HG03432 (cell line): ENCODE measurements at regions not wholly inside any gene's neighbourhood (a gene's known extent, or its start where the extent isn't known, plus 50 kb on each side); places are given as distances from the start of the nearest gene placed in this dataset.
"Not testable (repeated sequence)": the region's sequence is repeated elsewhere in the genome, so short reads cannot be mapped to it uniquely, and the experiment has no call there.

Experiments
- ATAC-seq: cut with Tn5 transposase; IDR thresholded peaks from one replicate; pipeline ENCODE4 v1.9.1; 2021; ENCODE audit warnings: mild to moderate bottlenecking, moderate library complexity; ENCODE audit not compliant: unreplicated experiment

DNA sequence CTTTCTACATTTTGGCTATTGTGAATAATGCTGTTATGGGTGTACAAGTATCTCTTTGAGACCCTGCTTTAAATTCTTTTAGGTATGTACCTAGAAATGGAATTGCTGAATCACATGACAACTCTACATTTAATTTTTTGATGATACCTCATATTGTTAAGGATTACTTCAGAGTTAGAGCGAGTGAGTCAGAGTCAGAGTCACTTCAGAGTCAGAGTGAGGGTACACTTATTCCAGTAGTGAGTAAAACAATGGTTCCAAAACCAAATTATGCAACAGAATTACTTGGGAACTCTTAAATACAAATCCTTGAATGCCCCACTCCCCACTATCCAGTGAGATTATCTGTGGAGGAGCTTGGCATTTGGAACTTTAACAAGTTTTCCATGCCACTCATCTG is 50.3 kb upstream of the SNRK start:
- ATAC-seq, result no peak

DNA sequence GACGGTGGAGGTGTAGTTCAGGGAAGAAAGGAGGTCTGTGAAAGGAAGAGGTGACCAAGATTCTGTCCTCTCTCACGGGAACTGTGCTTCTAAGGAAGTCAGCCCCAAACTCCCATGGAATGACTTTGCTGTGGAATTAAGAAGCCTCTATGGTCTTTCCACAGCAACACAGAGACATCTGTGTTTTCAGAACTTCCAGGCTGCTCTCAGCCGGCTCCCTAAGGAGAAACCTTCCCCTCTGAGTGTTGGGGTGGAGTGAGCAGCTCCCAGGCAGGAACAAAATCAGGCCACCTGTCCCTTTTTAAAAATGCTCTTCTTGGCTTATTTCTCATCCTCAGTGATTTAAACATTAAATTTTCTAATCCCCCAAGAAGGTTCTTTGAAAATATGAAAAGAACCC is 53.3 kb upstream of the SNRK start:
- ATAC-seq, result no peak

DNA sequence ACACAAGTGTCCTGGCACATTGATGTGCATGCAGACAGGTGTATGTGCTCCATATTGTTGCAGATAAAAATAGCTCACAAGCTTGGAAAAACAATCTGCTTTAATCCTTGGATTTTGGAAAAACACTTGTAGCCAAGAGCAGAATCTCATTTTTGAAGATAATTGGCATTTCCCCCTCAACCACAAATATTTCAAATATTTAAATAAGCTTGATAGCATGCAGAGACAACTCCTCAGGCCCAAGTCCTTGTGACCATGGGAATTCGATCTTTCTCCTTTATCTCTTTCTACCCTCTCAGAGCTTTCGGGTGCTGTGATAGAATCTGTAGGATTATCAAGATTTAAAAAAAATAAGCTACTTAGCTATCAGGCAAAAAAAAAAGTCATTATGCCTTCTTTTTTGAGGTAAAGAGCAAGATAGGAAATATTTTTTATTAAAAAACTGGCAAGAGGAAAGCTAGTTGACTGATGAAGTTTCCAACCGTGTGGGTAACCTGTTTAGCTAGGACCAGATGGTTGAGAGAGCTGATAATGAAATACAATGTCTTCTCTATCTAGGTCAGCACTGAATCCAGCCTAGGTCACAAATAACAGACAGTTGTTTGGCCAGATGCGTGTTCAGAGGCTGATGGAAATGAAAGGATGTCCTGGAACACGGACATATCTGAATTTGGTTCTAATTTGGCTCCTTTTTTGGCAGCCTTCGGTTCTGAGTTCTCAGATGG is 54.9 kb upstream of the SNRK start:
- no peak for ATAC-seq

DNA sequence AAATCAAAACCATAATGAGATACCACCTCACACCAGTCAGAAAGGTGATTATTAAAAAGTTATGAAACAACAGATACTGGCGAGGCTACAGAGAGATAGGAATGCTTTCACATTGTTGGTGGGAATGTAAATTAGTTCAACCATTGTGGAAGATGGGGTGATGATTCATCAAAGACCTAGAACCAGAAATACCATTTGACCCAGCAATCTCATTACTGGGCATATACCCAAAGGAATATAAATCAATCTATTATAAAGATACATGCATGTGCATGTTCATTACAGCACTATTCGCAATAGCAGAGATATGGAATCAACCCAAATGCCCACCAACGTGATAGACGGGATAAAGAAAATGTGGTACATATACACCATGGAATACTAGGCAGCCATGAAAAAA is 56.5 kb upstream of the SNRK start:
- ATAC-seq, result not testable (repeated sequence)

DNA sequence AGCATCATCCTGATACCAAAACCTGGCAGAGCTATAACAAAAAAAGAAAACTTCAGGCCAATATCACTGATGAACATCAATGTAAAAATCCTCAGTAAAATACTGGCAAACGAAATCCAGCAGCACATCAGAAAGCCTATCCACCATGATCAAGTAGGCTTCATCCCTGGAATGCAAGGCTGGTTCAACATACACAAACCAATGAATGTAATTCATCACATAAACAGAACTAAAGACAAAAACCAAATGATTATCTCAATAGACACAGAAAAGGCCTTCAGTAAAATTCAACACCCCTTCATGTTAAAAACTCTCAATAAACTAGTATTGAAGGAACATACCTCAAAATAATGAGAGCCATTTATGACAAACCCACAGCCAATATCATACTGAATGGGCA is 58.7 kb upstream of the SNRK start:
- not testable (repeated sequence) for ATAC-seq

DNA sequence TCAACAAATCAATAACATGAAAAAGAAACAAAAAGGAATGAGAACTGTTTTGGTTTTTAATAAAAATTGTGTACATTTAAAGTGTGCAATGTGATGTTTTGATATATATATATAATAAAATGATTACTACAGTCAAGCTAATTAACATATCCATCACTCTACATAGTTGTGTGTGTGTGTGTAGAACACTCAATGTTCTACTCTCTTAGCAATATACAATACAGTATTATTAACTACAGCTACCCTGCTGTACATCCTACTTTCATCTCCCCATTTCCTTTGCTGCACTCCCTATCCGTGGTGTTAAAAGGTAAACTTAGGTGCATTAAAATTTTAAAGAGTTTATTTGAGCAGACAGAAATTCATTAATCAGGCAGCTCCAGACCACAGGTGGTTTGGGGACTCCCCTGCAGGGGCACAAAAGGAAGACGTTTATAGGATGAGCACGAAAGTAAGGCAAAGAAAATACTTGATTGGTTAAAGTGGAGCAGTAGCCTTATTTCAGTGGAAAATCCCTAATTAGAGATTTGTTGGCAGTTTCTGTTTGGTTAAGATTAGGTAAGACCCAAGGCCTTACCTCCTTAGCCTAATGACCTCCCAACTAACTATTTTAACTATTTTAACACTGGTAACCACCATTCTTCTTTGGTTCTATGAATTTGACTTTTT is 61.8 kb upstream of the SNRK start:
- ATAC-seq, result no peak

DNA sequence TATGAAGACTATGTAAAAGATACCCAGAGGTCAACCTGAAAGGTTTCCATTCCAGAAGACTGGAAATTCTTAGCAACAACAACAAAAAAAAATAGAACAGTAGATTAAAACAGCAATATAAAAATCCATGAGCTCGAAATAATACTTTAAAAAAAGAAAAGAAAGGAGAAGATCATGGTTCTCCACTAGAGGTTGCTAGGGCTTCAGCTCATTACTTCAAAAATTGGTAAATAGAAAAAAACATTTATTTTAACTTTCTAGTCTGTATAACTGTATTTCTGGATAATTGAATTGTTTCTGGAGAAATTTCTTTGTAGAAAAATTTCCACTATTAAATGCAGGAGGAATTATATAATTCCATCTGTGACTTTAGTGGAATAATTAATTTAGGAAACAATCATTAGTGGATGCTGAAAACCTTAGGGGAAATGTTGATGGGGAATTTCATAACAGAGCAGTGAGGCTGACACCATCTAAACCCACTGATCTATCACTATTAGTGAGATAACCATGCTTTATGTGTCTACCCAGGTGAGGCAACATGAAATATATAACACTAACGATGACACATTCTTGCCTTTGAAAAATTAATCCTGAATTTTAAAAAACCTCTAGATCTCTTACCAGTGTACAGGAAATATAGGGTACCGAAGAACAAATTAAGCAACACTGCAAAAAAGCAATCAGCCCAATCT is 62.5 kb upstream of the SNRK start:
- ATAC-seq, result no peak

DNA sequence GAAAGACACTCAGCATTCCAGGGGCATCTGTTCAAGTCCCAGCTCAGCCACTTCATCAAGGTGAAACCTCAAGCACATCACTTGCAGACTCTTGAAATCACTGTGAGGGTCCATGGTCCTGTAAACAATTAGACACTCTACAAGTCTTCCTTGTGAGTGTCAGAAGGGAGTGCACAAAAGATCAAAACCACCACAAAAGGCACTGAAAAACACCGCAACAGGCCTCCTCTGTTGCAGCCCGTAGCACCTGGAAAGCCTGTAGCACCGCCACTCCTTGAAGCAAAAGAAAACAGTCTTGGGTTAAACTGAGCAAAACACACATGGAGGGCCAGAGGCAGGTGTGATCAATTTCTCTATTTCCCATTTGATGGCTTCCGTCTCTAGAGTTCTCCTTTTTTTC is 63.8 kb upstream of the SNRK start:
- no peak for ATAC-seq

DNA sequence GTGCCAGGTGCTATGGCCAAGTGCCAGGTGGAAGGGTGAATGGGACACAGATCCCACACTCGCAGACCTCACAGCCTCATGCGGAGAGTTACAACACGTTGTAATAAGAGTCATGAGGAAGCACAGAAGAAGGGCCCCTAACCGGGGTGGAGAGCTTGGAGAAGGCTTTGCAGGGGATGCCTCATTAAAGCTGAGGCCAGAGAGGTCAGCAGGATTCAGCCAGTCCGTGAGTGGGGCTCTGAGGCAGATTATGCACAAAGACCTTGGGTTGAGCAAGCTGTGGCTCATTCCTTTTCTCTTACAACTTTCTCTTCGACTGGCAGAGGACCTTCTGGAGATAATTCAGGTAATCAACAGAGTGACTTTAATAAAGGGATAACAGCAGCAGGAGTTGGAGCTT is 65.3 kb upstream of the SNRK start:
- no peak for ATAC-seq

DNA sequence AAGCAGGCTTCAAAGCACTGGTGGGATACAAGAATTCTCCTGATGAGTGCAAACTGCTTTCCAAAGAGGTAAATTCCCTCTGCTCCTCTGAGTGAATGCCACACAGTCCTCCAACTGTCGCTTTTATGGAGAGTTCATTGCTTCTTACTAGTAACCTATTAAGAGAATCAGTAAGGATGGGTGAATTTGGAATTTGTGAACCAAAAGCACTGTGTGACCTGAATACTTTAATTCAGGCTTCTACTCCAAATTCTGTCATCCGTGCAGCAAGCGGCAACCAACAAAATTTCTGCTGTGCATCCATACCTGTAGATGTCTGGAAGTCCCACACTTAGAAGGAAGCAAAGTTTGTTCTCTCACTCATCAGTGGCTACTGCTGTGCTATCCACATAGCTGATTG is 66.7 kb upstream of the SNRK start:
- no peak for ATAC-seq

DNA sequence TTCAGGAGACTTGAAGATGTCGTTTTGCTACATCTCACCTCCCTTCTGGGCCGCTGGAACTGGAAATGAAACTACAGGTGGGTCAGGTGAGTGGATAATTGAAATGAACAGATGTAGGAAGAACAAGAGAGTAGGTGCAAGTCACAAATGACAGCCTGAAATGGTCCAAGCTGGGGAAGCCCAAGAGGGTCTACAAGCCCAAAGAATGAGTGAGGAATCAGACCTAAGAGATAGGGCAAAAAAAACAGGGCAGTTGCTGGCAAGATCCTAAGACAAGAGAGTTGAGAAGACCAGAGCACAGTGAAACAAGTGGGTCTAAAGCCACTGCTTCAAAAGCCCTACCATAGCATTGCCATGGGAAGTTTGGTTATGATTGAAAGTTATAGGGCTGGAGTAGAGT is 67.4 kb upstream of the SNRK start:
- no peak for ATAC-seq

DNA sequence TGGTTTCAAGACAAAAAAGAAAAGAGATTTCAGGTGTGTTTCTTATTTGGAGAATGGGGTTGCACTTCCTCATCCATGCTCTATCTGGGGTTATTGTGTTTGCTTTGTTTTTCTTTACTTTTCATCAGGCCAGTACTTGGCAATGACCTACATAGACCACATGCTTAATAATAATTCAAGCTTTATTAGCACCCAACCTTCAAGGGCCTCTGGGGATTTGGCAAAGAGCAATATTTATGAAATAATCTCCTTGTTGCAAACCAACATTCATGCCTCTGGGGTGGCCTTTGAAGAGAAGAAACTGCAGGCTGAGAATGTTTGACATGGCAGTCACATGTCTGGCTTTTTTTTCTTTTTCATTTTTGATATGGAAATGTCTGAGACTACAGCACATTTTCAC is 68.2 kb upstream of the SNRK start:
- no peak for ATAC-seq

DNA sequence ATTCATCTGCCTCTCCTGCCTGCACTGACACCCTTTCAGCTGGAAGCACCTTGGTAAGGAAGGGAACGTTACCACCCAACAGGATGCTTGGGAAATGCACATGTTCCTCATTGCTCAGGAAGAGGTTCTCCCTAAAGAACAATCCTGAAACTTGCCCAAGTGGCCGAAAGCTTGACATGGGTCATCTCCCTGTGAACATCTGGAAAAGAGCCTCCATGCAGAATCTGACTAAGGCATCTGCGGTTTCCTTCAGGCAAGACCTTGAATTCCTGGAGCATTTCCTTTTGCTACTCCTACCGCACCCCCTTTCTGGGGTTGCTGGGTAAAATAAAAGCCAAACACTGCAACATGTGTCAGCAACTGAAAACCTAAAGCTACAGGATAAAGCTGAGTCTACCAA is 68.7 kb upstream of the SNRK start:
- no peak for ATAC-seq

DNA sequence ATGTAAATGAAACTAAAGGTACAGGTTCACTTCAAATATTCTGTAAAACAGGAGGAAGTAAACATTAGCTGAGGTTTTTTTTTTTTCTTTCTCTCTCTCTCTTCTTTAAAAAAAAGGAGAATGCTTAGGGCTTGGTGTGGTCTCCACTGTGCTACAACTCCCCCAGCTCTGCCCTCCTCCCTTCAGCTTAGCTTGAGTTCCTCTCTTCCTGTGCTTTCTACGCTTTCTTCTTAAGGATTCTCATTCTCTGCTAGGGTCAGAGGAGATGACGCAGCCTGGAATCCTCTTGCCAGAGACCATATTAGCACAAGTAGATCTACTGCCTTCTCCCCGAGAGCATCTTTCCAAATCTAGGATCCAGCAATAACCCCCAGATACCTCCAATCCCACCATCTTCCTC is 69.1 kb upstream of the SNRK start:
- ATAC-seq, result no peak

DNA sequence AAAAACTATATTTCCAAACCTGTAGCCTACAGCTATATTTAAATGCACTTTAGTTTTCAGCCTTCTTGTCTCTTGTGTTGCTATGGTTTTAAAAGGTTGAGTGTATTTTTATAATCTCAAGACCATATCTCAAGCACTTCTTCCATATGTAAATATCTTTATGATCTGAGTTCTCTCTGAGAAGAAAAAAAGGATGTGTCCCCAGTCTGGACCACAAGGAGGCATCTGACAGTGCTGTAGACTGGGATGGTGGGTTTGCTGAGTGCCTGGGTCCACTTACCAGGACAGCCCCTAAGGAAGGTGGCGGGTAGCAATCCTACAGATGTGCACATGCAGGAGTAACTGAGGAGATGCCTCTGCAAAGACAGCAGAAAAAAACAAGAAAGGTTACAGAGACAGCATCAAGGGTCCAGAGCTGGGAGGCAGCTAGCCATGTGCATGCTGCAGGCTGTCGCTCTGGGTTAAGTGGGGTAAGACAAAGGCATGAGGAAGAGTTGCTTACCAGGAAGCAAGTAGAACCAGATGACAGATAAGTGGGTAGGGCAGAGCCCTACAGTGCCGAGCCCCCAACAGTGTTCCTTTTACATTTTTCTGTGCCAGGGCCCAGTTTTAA is 70.6 kb upstream of the SNRK start:
- no peak for ATAC-seq

DNA sequence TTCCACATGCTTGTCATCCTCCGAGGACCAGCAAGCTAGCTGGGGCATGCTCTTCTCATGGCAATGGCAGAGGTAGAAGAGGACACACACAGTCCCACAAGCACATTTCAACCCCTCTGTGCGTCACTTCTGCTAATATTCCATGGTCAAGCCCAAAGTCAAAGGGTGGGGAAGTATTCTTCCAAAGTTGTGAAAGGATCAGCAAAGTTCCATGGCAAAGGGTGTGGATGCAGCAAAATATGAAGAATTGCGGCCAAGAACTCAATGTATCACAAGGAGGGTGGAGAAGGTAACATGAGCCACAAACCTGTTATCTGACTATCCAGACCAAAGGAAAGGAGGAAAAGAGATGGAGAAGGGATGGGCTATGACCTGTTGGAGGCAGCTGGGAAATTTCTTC is 71.2 kb upstream of the SNRK start:
- ATAC-seq, result no peak

DNA sequence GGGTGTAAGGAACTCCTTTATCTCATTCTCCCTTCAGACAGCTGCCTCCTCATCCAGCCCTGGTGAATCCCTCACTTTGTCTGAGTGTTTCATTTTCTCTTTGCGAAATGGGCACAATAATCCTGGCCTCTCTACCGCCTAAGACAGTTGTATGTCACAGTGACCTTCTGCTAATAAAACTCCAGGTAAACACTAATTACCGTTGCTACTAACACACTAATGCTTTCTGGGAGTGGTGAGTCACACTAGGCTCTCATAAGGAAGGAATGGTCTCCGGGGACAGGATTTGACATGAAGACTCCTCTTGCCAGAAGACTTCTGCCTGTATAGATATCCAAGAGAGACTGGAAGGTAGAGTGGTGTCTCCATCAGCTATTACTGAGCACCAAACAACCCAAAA is 71.7 kb upstream of the SNRK start:
- no peak for ATAC-seq

DNA sequence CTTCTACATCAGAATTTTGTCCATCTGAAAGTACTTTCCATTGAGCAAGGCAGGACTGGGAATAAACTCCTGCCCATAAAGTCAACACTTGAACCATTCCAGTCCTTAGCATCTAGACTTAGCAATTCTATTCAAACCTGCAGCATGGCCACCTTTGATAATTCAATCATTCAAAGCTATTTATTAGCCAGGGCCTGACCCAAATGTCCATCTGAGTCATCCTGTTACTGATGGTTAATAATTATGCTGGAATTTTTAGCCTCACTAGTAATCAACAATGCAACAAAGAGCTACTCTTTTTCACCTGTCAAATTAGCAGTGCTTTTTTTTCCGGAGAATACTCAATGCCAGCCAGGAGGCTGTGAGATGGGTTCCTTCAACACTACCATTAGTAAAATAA is 72.7 kb upstream of the SNRK start:
- peak; percentile 64 for ATAC-seq

DNA sequence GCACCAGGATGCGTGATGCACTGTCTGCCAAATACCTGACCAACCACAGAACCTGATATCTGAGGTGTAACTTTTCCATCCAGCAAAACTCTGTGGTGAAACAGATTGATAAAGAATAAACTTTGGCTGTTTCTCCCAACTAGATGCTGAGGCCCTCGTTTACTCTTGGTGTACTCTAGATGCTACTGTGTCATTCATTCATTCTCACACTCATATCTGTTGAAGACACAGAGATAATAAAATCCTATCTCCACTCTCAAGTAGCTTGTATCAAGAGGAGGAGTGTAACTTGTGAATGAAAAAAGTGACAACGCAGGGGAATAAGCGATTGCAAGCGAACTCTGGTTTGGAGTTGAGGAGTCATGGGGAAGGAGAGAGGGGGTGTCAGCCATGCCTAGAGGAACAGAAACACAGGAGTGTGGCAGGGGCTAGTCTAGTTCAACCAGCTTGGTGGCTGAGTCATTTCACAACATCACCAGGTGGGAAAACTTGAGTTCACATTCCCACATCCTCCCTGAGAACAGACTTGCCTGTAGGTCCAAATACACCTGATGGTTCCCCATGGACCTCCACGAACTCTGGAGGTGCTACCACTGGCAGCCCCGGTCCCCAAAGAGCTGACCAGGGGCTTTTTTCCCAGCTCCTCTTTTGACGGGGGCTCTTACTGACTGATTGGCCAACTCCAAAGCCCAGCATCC is 73.3 kb upstream of the SNRK start:
- peak; percentile 54 for ATAC-seq

DNA sequence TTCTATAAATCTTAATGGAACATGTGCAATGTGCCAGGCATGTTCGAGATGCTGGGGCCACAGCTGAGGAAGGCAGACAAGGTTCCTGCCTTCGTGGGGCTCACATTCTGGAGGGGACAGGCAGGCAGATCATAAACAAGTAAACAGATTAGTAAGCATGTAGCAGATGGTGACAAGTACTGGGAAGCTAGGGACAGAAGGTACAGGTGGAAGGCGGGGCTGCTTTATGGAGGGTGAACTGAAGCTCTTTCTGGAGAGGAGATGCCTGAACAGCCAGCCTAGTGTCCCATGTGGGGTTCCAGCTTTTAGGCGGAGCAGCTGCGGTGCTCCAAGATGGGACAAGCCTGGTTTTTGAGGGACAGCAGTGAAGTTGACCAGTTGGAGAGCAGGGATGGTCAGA is 74.7 kb upstream of the SNRK start:
- no peak for ATAC-seq
